MM.1S (cell line): ENCODE measurements at regions not wholly inside any gene's neighbourhood (a gene's known extent, or its start where the extent isn't known, plus 50 kb on each side); places are given as distances from the start of the nearest gene placed in this dataset.

ENCODE experiments used
- DNase-seq: peaks from one replicate; pipeline ENCODE4 v3.0.0-alpha.2; 2015
- H2AFZ ChIP-seq: fragments of 300-600 bp; sonication (generic); 2 replicates; pipeline ENCODE4 v1.6.0; 2016; ENCODE audit warnings: antibody characterized with exemption, low read length
- H3F3A ChIP-seq: fragments of 300-600 bp; sonication (generic); 2 replicates; pipeline ENCODE4 v1.6.1; 2016; ENCODE audit warnings: mild to moderate bottlenecking, antibody characterized with exemption, low read length, moderate library complexity, mixed read lengths; ENCODE audit not compliant: insufficient read depth
- H3K27ac ChIP-seq: fragments of 300-600 bp; sonication (generic); 2 replicates; pipeline ENCODE4 v1.5.1; 2016; ENCODE audit warnings: mild to moderate bottlenecking, low read length
- H3K27me3 ChIP-seq: fragments of 300-600 bp; sonication (generic); replicated peaks from 2 replicates; pipeline ENCODE4 v1.6.0; 2016; ENCODE audit warnings: low read length; ENCODE audit not compliant: insufficient read depth
- H3K36me3 ChIP-seq: fragments of 300-600 bp; sonication (generic); replicated peaks from 2 replicates; pipeline ENCODE4 v1.6.1; 2016; ENCODE audit warnings: mild to moderate bottlenecking, low read length, mixed read lengths; ENCODE audit not compliant: insufficient read depth
- H3K4me1 ChIP-seq: fragments of 300-600 bp; sonication (generic); 2 replicates; pipeline ENCODE4 v1.6.1; 2016; ENCODE audit warnings: low read length, mixed read lengths
- H3K4me2 ChIP-seq: fragments of 300-600 bp; sonication (generic); 2 replicates; pipeline ENCODE4 v1.6.0; 2016; ENCODE audit warnings: low read depth, low read length
- H3K4me3 ChIP-seq: fragments of 300-600 bp; sonication (generic); 2 replicates; pipeline ENCODE4 v1.5.1; 2016; ENCODE audit warnings: low read length, mixed read lengths
- H3K79me2 ChIP-seq: fragments of 300-600 bp; sonication (generic); 2 replicates; pipeline ENCODE4 v1.6.1; 2016; ENCODE audit warnings: mixed run types, low read length, mixed read lengths
- H3K9ac ChIP-seq: fragments of 300-600 bp; sonication (generic); 2 replicates; pipeline ENCODE4 v1.6.1; 2016; ENCODE audit warnings: low read length, mixed read lengths
- H3K9me2 ChIP-seq: fragments of 300-600 bp; sonication (generic); replicated peaks from 2 replicates; pipeline ENCODE4 v1.6.1; 2016; ENCODE audit warnings: mild to moderate bottlenecking, low read length, mixed read lengths; ENCODE audit not compliant: insufficient read depth
- H3K9me3 ChIP-seq: fragments of 300-600 bp; sonication (generic); replicated peaks from 2 replicates; pipeline ENCODE4 v1.6.1; 2016; ENCODE audit warnings: mild to moderate bottlenecking, low read length, mixed read lengths; ENCODE audit not compliant: insufficient read depth
- H4K20me1 ChIP-seq: fragments of 300-600 bp; sonication (generic); 2 replicates; pipeline ENCODE4 v1.6.1; 2016; ENCODE audit warnings: mild to moderate bottlenecking, low read length, moderate library complexity, mixed read lengths; ENCODE audit not compliant: insufficient read depth
- EZH2 ChIP-seq: fragments of 300-600 bp; sonication (generic); optimal IDR thresholded peaks from 2 replicates; pipeline ENCODE3; 2017; ENCODE audit warnings: low read depth, mild to moderate bottlenecking, antibody characterized with exemption, low read length, mixed read lengths
- EZH2phosphoT487 ChIP-seq: fragments of 300-600 bp; sonication (generic); IDR thresholded peaks from 2 replicates; pipeline ENCODE4 v1.6.1; 2018; ENCODE audit warnings: antibody characterized with exemption, low read length
- TF ChIP-seq, protein P1 (sequence below): fragments of 300-600 bp; sonication (generic); IDR thresholded peaks from 2 replicates; pipeline ENCODE4 v1.5.1; 2016; ENCODE audit warnings: antibody characterized with exemption, low read length, mixed read lengths

DNA sequence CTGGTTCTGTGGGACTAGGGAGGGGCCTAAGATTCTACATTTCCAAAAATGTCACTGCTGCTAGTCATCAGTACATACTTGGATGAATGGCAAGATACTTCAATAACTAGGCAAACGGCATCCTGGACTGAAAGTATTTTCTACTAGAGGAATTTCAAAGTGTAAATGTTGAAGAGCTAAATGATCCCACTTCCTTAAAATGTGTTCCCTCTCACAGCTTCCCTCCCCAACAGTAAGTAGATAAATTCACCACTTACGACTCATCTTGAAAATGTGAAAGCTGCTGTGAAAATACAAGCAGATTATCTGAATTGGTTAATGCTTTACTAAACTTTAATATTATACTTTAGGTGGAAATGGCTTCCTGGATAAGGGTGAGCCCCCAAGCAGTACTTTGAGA is 1571.5 kb upstream of the WWC1 start:
- no peaks in the 10 kb centered on the region for H3F3A ChIP-seq
- no peaks in the 10 kb centered on the region for H3K79me2 ChIP-seq
- no peaks in the 10 kb centered on the region for H3K27me3 ChIP-seq
- DNase-seq, result no peak
- no peaks in the 10 kb centered on the region for H3K4me1 ChIP-seq
- H3K27ac ChIP-seq, result no peak overlapping the region
- H3K4me3 ChIP-seq, result no peak overlapping the region
- no peaks in the 10 kb centered on the region for H3K9me3 ChIP-seq
- no peaks in the 10 kb centered on the region for H3K9me2 ChIP-seq
- TF ChIP-seq EZH2, result no peak
- TF ChIP-seq EZH2phosphoT487, result no peak
- TF ChIP-seq, protein P1, sequence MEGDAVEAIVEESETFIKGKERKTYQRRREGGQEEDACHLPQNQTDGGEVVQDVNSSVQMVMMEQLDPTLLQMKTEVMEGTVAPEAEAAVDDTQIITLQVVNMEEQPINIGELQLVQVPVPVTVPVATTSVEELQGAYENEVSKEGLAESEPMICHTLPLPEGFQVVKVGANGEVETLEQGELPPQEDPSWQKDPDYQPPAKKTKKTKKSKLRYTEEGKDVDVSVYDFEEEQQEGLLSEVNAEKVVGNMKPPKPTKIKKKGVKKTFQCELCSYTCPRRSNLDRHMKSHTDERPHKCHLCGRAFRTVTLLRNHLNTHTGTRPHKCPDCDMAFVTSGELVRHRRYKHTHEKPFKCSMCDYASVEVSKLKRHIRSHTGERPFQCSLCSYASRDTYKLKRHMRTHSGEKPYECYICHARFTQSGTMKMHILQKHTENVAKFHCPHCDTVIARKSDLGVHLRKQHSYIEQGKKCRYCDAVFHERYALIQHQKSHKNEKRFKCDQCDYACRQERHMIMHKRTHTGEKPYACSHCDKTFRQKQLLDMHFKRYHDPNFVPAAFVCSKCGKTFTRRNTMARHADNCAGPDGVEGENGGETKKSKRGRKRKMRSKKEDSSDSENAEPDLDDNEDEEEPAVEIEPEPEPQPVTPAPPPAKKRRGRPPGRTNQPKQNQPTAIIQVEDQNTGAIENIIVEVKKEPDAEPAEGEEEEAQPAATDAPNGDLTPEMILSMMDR, result no peak
- H3K4me2 ChIP-seq, result no peak overlapping the region
- no peak overlapping the region for H2AFZ ChIP-seq
- no peaks in the 10 kb centered on the region for H3K36me3 ChIP-seq
- no peak overlapping the region for H3K9ac ChIP-seq
- H4K20me1 ChIP-seq, result no peaks in the 10 kb centered on the region

DNA sequence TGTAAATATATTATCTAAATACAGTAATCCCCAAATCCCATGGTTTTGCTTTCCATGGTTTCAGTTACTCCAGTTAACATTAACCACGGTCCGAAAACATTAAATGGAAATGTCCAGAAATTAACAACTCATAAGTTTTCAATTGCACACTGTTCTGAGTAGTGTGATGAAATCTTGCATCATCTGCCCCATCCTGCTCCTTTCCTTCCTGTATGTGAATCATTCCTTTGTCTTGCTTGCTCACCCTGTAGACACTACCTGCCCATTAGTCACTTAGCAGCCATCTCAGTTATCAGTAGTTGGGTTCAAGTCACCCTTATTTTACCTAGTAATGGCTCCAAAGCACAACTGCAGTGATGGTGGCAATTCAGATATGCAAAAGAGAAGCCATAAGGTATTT is 1568.5 kb upstream of the WWC1 start:
- Histone ChIP-seq H3K4me1 (no peaks in the 10 kb centered on the region), H3K27ac (no peak overlapping the region), H3K36me3 (no peaks in the 10 kb centered on the region), H3K9ac (no peak overlapping the region), H3K4me2 (no peak overlapping the region), H3K79me2 (no peaks in the 10 kb centered on the region), H2AFZ (no peak overlapping the region), H3F3A (no peaks in the 10 kb centered on the region), H3K27me3 (no peaks in the 10 kb centered on the region), H3K4me3 (no peak overlapping the region), H4K20me1 (no peaks in the 10 kb centered on the region), H3K9me2 (no peaks in the 10 kb centered on the region), H3K9me3 (no peaks in the 10 kb centered on the region)
- no peak for DNase-seq
- TF ChIP-seq EZH2, result no peak
- TF ChIP-seq EZH2phosphoT487, result no peak
- TF ChIP-seq, protein P1, result no peak

DNA sequence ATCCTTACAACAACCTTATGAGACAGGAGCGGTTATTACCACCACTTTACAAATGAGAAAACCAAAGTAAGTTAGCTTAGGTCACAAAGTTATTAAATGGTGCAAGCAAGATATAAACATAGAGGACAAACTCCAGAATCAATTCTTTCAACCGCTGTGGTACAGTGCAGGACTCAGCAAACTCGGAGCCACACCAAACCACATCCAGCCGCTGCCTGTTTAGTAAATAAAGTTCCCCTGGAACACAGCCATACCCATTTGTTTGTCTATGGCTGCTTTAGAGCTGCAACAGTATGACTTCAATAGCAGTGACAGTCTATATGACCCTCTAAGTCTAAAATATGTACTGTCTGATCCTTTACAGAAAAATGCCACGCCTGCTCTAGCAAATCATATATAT is 1567.2 kb upstream of the WWC1 start:
- no peak overlapping the region for H2AFZ ChIP-seq
- H3K36me3 ChIP-seq, result no peaks in the 10 kb centered on the region
- H3F3A ChIP-seq, result no peaks in the 10 kb centered on the region
- no peaks in the 10 kb centered on the region for H3K9me3 ChIP-seq
- no peak overlapping the region for H3K27ac ChIP-seq
- H3K9me2 ChIP-seq, result no peaks in the 10 kb centered on the region
- H3K9ac ChIP-seq, result no peak overlapping the region
- H3K79me2 ChIP-seq, result no peaks in the 10 kb centered on the region
- H3K4me1 ChIP-seq, result no peaks in the 10 kb centered on the region
- H3K27me3 ChIP-seq, result no peaks in the 10 kb centered on the region
- DNase-seq, result no peak
- no peak for TF ChIP-seq EZH2phosphoT487
- TF ChIP-seq EZH2, result no peak
- TF ChIP-seq, protein P1, result no peak
- H4K20me1 ChIP-seq, result no peaks in the 10 kb centered on the region
- H3K4me3 ChIP-seq, result no peak overlapping the region
- no peak overlapping the region for H3K4me2 ChIP-seq

DNA sequence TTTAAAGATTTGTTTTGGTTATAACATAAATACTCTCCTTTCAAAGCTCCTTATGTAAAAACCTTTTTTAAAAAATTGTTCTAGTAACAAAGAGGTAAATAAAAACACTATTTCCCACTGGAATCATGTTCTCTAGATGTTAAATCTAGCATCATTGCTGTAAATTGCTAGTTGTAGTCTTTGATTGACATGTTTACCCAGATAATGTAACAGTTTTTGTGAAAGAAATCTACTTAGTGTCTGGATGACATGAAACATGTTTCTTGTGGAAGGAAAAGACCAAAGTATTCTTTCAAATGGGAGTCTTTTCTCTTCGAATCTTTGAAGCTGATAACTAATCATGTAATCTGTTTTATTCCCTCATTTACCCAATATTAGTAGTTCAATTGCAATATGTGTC is 1565.9 kb upstream of the WWC1 start:
- TF ChIP-seq EZH2, result no peak
- TF ChIP-seq EZH2phosphoT487, result no peak
- TF ChIP-seq, protein P1, result no peak
- H3K4me2 ChIP-seq, result no peak overlapping the region
- no peaks in the 10 kb centered on the region for H3K27me3 ChIP-seq
- no peak overlapping the region for H3K9ac ChIP-seq
- H3K27ac ChIP-seq, result no peak overlapping the region
- H3K79me2 ChIP-seq, result no peaks in the 10 kb centered on the region
- no peaks in the 10 kb centered on the region for H4K20me1 ChIP-seq
- no peaks in the 10 kb centered on the region for H3F3A ChIP-seq
- H2AFZ ChIP-seq, result no peak overlapping the region
- no peaks in the 10 kb centered on the region for H3K4me1 ChIP-seq
- no peak for DNase-seq
- H3K36me3 ChIP-seq, result no peaks in the 10 kb centered on the region
- H3K9me3 ChIP-seq, result no peaks in the 10 kb centered on the region
- no peaks in the 10 kb centered on the region for H3K9me2 ChIP-seq
- no peak overlapping the region for H3K4me3 ChIP-seq
